HG02623 (cell line): ENCODE measurements at regions not wholly inside any gene's neighbourhood (a gene's known extent, or its start where the extent isn't known, plus 50 kb on each side); places are given as distances from the start of the nearest gene placed in this dataset.

ENCODE experiments used
- ATAC-seq: cut with Tn5 transposase; IDR thresholded peaks from one replicate; pipeline ENCODE4 v1.9.1; 2021; ENCODE audit warnings: moderate library complexity; ENCODE audit not compliant: unreplicated experiment

DNA sequence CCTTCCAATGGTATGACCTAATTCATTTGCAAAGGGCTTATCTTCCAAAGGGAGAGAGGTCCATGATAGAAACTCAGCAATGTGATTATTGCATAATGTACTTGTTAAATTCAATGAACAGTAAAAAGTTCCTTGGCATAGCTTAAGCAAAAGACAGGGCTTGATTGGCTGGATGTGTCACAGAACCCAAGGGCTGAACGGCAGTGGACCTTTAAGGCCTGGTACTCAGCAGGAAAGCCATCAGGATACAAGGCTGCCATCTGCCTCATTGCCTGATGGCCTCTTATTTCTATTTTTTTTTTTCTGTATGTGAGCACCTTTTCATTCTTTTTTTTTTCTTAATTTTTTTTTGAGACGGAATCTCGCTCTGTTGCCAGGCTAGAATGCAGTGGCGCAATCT lies 208.9 kb upstream of the WSCD1 start:
- ATAC-seq = no peak

DNA sequence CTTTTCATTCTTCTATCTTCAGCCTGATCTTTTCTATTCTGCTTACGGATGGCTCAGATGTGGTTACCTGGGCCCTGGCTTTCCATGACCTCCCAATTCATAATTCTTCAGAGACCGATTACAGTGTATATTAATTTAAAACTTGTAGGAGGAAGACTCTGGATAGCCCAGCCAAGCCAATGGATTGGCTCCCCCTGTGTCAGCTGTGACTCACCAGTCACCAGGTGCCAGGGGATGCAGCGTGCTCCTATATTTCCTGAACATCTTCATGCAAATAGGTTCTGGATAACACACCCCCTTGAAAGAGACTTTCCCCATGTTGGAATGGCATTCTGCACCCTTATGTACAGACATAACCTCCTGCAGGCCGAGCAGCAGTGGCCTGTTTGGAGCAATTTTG lies 208.3 kb upstream of the WSCD1 start:
- ATAC-seq = no peak

DNA sequence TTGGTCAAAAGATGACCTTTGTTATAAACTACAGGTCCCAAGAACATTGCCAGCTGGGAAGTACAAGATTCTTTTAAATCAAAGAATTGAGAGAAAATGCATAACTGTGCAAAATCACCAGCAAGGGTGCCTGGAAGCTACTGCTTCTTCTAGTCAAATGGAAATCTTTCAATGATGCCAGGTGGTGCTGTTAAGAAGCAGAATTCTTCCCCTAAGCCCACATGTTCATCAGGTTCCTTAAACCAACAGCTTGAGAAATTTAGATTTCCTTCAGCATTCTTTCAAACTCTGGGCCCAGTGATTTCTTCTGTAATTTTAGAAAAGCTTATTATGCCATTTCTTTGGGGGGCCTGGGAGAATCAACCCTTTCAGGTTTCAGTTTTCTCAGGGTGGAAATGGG lies 207.8 kb upstream of the WSCD1 start:
- ATAC-seq = no peak

DNA sequence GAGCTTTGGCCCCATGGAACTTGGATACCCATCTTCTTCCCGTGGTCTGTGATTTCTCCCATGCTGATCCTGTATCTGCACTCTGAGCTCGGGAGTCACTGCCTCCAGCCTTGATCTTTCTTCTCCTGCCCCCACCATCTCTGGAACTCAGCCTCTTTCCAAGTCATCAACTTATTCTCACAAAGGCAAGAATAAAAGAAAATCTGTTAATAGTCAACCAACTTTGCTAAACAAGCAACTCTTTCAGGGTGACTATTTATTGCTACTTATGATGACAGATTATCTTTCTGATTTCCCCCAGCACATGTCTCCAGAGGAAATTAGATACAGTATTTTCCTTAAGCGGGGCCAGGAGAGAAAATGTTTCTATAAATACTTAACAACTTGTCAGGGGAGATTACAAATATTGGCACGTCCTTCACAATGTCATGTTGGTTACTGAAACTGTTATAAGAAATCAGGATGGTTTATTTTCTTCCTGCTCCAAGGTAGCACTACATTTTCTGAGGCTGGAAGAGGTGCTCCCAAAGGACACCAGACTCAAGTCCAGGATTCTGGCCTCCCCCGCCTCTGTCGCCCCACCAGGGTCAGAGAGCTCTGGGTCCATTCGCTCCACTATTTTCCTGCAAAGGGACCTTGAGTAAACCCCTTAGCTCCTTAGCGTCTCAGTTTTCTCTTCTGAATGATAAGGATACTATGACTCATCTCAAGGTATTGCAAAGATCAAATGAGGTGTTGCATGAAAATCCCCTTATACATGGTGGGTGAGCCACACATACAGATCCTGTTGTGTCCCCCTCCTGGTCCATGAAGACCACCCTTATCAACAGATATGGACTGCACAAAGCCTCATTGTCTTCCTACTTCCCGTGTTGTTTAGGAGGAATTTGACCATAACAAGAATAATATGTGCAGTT lies 205.2 kb upstream of the WSCD1 start:
- no peak for ATAC-seq

DNA sequence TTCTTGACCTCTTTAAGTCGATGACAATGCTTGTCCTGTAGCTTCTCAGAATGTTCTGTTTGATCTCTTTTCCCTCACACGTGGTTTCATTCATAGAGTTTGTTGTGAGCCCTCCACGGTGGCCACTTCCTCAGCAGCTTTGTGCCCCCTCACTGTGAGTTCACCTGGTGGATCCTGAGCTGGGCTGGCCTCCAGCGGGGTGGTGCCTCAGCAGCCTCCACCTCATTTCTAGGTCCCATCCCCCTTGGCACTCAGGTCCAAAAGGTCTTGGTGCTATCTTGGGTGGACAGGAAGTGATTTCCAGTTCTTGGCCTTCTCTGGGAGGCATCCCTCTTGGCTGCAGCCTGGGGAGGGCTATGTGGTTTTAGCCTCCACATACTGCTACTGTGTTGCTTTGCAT lies 203.2 kb upstream of the WSCD1 start:
- no peak for ATAC-seq

DNA sequence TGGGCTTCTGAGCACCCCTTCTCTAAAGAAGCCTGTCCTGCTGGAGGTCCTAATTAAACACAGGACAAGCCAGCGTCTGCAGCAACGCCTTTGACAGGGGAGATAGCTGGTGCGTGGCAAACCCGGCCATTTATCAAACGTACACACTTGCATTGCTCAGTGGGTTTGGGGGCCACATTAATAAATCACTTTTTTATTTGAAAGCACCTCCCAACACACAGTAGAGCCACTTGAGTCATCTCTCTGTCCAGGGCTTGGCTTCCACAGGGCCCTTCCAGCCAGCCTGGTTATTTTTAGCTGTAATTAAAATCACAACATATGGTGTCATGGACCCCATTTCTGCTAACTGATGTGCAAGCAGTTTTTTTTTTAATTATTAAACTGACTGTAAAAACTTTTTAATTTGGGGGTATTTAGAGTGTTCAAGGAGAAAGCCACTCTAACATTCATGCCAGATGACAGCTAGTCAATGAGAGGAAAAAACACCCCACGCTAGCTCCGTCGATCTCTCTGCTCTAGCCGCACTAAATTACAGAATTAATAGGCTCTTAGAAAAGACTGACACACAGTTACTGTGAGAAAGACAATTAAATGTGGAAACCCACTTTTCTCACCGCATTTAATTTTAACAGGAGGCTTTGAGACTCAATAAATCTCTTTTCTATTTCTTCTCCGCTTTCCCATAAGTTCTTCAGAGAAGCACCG lies 201.0 kb upstream of the WSCD1 start:
- ATAC-seq = no peak

DNA sequence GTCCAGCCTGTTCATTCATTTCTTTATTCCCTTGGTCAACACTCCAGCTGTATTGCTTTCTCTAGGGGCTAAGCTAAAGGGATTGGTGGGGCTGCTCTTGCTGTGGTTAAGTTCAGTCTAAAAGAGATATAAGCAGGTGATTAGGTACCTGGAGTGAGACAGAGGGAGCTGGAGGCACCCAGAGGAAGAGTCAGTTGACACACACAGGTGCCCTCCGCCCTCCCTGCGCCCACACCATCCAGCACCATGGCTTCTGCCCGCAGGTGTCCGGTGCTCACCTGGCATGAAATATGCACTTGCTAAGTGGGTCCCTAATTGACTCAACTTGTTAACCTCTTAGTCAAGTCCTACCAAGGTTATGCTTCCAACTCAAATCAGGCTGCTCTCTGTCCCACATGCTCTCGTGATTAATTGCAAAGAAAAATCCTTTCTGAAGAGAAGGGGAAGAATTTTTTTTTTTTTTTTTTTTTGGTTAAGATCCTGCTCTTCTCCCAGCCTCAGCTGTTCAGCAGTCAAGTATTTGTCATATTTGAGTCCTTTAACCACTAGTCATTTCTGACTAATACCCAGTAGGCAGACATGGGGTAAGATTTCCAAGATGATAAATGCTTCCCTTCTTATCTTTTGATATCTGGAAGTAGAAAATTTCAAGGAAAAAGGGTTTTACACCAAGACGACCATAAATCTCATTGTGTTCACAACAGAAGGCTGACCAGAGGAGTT lies 199.8 kb upstream of the WSCD1 start:
- no peak for ATAC-seq

DNA sequence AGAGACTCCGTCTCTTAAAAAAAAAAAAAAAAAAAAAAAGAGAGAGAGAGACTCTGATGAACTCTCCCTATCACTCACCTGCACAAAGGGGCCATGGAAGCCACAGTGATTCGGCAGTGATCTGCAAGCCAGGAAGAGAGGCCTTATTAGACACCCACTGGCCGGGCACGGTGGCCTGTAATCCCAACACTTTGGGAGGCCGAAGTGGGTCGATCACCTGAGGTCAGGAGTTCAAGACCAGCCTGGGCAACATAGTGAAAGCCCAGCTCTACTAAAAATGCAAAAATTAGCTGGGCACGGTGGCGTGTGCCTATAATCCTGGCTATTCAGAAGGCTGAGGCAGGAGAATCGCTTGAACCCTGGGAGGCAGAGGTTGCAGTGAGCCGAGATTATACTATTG lies 198.5 kb upstream of the WSCD1 start:
- no peak for ATAC-seq

DNA sequence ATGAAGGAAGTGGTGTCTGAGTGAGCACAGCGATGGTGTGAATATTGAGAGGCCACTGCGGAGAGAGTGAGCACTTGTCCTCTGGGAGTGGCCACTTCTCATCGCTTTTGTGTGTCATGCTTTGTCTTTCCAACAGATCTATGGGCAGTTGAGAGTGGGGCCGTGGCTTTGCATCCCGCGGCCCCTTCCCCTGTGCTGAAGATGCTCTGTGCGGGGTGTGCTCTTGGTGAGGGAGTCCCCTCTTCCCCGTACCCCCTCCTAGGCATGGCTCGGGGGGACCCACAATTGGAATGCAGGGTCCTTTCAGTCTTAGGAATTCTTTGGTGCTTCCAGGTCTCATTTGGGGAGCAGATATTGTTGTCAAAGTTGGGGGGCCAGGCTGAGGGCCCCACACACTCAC lies 197.3 kb upstream of the WSCD1 start:
- ATAC-seq = no peak

DNA sequence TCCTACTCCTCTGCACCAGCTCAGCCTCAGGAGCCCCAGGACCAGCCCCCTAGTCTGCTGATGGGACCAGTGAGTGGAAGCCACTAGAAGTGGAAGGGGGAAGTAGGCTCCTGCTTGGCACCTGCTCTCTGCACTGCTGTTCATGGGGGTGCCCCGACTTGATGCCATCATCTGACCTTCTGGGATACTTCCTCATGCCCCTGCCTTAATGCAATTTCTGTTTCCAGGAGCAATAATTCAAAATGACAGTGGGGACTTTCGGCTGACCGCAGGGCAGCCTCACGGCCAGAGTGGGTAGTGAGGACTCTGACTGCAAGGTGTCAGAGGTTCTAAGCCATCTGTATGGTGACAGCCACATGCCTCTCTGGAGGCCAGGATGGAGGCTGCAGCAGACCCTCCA lies 196.4 kb upstream of the WSCD1 start:
- ATAC-seq = no peak

DNA sequence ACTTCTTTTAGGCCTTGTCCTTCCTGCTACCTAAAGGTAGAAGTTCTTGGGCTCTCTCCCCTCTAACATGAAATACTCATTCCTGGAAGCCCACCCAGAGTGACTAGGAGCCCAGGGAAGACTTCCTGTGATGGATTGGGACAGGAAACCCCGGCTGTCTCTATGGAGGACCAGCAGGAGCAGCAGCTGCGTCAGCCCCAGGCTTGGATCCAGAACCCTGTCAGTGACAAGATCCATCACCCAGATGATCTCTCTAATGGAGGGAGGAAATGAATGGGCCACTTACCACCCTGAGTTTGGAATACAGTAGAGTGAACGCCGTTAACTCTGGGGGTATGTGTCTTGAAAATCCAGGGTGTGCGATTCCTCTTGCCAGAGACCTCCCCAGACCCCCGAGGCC lies 195.7 kb upstream of the WSCD1 start:
- no peak for ATAC-seq

DNA sequence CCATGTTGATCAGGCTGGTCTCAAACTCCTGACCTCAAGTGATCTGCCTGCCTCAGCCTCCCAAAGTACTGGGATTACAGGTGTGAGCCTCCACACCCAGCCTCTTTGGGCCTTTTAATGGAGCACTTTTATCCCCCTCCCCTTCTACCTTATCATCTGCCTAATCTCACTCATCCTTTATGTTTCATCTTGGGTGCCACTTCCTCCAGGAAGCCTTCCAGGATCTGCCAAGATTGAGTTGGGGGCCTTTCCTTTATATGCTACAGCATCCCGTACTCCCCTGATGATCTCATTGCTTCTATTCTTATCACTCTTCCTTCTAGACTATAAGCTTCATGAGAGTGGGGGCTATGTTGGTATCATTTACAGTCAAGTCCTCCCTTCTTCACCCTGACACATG lies 192.8 kb upstream of the WSCD1 start:
- ATAC-seq = no peak

DNA sequence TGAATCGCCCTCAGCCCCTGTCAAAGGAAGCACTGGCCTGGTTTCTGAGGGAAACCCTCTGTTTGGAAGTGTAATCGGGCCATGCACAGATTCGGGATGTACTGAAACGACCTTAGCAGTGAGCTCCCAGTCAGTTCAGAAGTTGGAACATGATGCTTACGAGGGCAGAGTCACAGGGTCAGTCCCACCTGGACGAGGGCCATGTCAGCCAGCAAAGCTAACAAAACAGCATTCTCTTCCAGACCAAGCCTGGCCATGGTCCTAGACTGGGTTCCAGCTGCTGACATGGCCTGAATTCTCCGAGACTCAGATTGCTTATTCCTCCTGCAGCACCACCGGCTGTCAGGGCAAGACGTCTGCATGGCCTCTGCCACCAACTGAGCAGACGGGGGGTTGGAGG lies 192.2 kb upstream of the WSCD1 start:
- ATAC-seq = no peak

DNA sequence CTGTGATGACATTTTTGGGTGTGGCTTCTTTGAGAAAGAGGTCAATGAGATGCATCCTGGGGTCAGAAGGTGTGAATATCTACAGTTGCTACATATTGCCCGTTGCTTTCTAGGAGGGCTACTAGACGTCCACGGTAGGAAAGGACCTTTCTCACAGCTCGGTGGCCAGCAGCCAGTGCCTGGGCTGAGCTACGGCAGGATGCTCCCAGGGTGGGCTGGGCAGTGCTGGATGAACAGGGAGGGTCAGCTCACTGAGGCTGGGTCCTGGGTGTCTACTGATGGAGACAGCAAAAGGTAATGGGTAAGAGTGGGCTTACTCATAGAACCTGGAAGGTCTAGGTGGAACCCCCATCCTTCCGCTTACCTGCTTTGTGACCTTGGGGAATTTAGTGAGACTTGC lies 188.3 kb upstream of the WSCD1 start:
- ATAC-seq = no peak

DNA sequence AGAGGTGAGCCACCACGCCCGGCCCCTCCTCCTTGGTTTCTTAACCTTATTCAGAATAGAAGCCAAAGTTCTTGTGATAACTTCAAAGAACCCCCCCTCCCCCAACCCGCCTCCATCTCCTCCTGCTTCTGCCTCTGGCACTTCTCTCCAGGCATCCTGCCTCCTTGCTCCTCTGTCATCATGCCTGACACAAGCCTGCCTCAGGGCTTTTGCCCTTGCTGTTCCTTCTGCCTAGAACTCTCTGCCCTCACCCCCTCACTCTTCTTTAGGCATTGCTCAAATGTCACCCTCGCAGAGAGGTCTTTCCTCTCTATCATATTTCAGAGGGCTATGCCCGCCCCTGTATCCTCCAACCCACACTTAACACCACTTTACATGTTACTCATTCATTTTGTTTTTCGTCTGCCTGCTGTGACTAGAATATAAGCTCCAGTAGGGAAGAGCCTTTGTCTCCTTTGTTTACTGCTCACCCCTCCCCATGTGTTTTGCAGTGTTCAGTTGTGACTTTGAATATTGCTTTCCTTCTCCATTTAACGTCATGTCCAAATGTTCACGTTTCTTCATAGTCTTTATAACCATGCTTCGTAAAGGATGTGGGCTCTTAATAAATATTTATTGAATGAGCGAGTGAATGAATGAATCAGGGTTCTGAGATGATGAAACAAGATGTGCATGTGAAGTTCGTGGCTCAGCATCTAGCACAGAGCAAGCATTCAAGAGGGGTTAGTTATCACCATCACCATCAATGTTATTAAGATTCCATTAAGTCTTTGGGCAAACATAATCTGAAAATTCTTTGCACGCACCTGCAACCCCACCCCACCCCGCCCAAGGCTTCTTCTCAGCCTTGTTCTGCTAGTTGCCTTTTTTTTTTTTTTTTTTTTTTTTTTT lies 186.2 kb upstream of the WSCD1 start:
- no peak for ATAC-seq

DNA sequence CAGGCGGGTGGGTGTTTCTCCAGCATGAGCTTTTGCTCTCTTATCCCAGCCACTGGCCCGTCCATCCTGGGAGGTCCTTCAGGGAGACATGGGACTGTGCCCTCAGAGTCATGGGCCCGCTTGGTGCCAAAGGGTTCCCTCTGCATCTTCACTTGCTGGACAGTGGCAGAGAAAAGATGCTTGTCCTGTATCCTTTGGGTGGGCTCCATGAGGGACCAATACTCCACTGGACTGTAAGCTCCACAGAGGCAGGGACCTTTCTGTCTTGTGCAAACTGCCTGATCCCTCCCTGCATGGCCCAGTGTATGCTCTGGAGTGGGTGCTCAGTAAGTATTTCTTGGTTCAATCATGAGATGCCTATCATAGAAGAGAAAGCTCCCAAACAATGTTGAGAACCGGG lies 184.8 kb upstream of the WSCD1 start:
- no peak for ATAC-seq

DNA sequence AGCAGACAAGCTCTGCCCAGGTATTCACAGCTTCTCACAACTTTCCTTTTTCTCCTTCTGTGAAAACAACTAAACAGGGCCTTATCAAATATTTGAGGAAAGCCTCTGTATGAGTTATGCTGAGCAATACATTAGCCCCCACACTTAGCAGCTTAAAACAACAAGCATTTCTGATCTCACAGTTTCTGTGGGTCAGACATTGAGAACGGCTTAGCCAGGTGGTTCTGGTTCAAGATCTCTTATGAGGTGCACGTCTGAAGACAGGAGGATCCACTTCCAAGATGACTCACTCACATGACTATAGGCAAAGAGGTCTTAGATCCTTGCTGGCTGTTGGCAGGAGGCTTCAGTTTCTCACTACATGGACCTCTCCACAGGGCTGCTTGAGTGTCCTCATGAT lies 181.4 kb upstream of the WSCD1 start:
- ATAC-seq = no peak

DNA sequence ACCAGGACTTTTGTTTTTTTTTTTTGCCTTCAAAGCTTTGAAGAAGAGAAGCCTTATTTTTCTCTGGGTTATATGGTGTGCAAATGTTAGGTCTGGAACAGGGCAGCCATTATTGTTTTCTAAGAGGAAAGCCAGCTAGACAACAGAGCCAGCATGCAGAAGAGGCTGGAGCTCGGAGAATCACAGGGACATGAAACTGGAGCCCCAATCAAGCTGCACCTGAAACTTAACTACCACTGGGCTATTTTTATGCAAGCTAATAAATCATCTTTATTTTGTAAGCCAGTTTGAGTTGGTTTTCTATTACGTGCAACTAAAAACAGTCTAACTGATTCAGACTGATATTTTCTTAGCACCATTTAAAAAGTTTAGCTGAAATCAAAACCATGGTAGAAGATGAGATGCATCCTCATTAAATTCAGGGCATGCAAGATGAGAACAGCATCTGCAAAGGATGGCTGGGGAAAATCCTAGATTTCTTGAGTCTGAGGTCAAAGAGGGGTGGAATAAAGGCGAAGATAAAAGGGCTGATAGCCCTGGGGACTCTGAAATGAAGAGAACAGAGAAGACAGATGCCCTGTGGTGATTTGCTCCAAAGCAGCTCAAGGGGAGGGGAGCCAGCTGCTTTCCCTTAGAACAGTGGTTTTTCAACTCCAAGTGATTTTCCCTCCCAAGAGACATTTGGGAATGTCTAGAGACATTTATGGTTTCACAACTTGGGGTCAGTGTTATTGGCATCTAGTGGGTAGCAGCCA lies 177.1 kb upstream of the WSCD1 start:
- ATAC-seq = no peak

DNA sequence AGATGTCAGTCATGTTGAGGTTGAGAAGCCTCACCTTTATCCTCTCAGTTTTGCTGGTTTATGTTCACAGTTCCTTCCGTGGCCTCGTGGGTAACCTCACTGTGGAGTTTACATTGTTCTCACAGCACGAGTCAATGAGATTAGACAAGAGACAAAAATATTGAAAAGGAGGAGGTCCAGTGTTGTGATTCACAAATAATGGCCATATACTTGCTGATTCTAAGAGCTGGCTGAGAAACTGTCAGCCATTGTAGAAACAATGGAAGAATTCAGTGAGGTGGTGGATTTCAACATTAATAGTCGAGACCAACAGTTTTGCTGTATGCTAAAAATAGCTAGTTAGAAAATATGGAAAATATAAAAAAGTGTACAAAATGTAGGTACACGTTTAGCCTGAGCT lies 176.4 kb upstream of the WSCD1 start:
- ATAC-seq = no peak

DNA sequence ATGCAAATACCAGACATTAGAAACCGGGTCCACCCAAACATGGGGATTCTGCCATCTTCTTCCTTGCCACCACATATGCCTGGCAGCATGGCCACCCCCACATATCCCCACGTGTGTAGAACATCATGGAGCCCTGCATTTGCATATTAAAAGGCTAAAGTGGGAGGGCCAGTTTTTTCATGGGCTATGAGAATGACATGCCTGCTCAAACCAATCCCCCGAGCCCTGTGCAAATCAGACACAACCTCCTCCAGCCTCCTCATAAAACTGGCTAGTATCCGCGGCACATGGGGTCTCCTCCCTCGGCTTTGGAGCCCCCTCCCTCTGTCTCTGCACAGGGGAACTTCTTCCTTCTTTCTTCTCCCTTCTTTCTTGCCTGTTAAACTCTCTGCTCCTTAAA lies 174.9 kb upstream of the WSCD1 start:
- no peak for ATAC-seq
